Heart left ventricle (tissue), 16 donors: ENCODE measurements at regions not wholly inside any gene's neighbourhood (a gene's known extent, or its start where the extent isn't known, plus 50 kb on each side); places are given as distances from the start of the nearest gene placed in this dataset.

ENCODE experiments used
- ATAC-seq, 4 donors: fragments of 200-7000 bp; cut with Tn5 transposase; one replicate each; pipeline ENCODE4 v1.9.1; 2020 to 2022; ENCODE audit warnings: moderate library complexity in 4 of 4, mild to moderate bottlenecking in 3 of 4, moderate number of reproducible peaks in 1 of 4
- DNase-seq, 5 donors: peaks; one replicate each; pipeline ENCODE4 v3.0.0-alpha.2; 2020
- H3K27ac ChIP-seq, 12 donors: fragments of 200-600 bp; sonication (generic) in 4 of 12; one replicate each; pipeline versions ENCODE4 v1.5.0 to v1.8.0; 2016 to 2022; ENCODE audit warnings: mild to moderate bottlenecking in 2 of 12
- H3K27me3 ChIP-seq, 9 donors: fragments of 200-600 bp; sonication (generic) in 2 of 9; one replicate each; pipeline versions ENCODE4 v1.5.1 to v1.8.0; 2016 to 2022; ENCODE audit warnings: mild to moderate bottlenecking in 3 of 9
- H3K36me3 ChIP-seq, 9 donors: fragments of 200-600 bp; sonication (generic) in 2 of 9; one replicate each; pipeline versions ENCODE4 v1.5.0 to v1.8.0; 2018 to 2022; ENCODE audit warnings: mild to moderate bottlenecking in 2 of 9
- H3K4me1 ChIP-seq, 12 donors: fragments of 200-600 bp; sonication (generic) in 4 of 12; one replicate each; pipeline versions ENCODE4 v1.5.0 to v1.8.0; 2016 to 2022; ENCODE audit warnings: mild to moderate bottlenecking in 3 of 12
- H3K4me3 ChIP-seq, 12 donors: fragments of 200-600 bp; sonication (generic) in 4 of 12; one replicate each; pipeline versions ENCODE4 v1.5.0 to v1.8.0; 2017 to 2022; ENCODE audit warnings: mild to moderate bottlenecking in 9 of 12, moderate library complexity in 4 of 12
- H3K9me3 ChIP-seq, 12 donors: fragments of 200-600 bp; sonication (generic) in 4 of 12; one replicate each; pipeline versions ENCODE4 v1.5.0 to v1.8.0; 2016 to 2022; ENCODE audit warnings: mild to moderate bottlenecking in 1 of 12
- CTCF ChIP-seq, 12 donors: fragments of 200-600 bp; sonication (generic) in 4 of 12; IDR thresholded peaks; one replicate each; pipeline versions ENCODE4 v1.5.0 to v1.8.0; 2018 to 2022; ENCODE audit warnings: antibody characterized with exemption in 12 of 12, mild to moderate bottlenecking in 5 of 12
- POLR2A ChIP-seq, 2 donors: fragments of 450-650 bp; IDR thresholded peaks; one replicate each; pipeline ENCODE4 v1.6.1; 2017; ENCODE audit warnings: antibody characterized with exemption in 2 of 2, mild to moderate bottlenecking in 2 of 2, moderate library complexity in 2 of 2
- WGBS, 4 donors: extraction: QIAGEN DNeasy Blood & Tissue Kit in 2 of 4; methylation state at CpG; one replicate each; pipeline versions ENCODE4 v1.1.5 to v1.1.7; 2013 to 2018; 5-methylcytosine and 5-hydroxymethylcytosine counted together
- intact Hi-C, 10 donors: fragments of 100-400 bp; cut with DNase I; formaldehyde crosslinking; loops; one replicate each; pipeline versions ENCODE4 v1.11.1 to v1.14.2; 2022
- donor health status: ischemic (EF 13 %, LVEDD 7.1; RV severe dilation, severe dysfunction).
- donor health status: healthy with polysubstance abuse.
- donor health status: DM: no; HTN: yes; CAD: no.
- donor health status: DM: no; HTN: no; CAD: no.
- donor health status: ischemic (EF 25% LVEDD 6.9; RV normal size, moderate dysfunction).
- donor health status: ischemic (EF 25% LVEDD 5.7; RV mildly dilated, moderate dysfunction).
- donor health status: healthy.
- donor health status: DM: yes; HTN: yes; CAD: no.
- donor health status: ischemic (EF 35%, LVEDD 5.7; RV mildly dilated, moderate dysfunction).
- donor health status: nonischemic (EF 11% LVEDD 7.7; RV severe dilation, severe dysfunction).
- donor health status: DM: yes; HTN: yes; CAD: no.
- donor health status: PGD.
- donor health status: ischemic (EF 29% LVEDD 5.4; RV normal size, mild dysfunction).
- donor health status: nonischemic (EF 23%, LVEDD 6.1; RV moderate dilation, normal function).

- H3K9me3 ChIP-seq = peaks cover 0 to 8% (median 0%) of the 10 kb centered on the region in 12 donors
- WGBS, 4 donors = 83 to 90% (median 87%) methylated on average over 5 of the region's 5 CpGs
Measured at GRCh38 chr5:164844348-164844747, 1338.9 kb downstream of the MAT2B start.

GRCh38 chr5:164860896-164861295 lies 1355.5 kb downstream of the MAT2B start:
- H3K4me3 ChIP-seq = no peak overlapping the region
- DNase-seq (no peak), ATAC-seq (no peak)
- intact Hi-C loops = no loop called here
- H3K36me3 ChIP-seq = no peaks in the 10 kb centered on the region
- H3K27ac ChIP-seq = no peak overlapping the region
- no peaks in the 10 kb centered on the region for H3K4me1 ChIP-seq
- TF ChIP-seq CTCF (IDR thresholded peaks at IDR 0.05) = no peak
- no peak for TF ChIP-seq POLR2A (IDR thresholded peaks at IDR 0.05)
- 86 to 99% (median 90%) methylated on average over 2 of the region's 2 CpGs for WGBS, 4 donors
- H3K27me3 ChIP-seq = no peaks in the 10 kb centered on the region
- no peaks in the 10 kb centered on the region for H3K9me3 ChIP-seq

More at GRCh38 chr5:164844348-164844747, 1338.9 kb downstream of the MAT2B start:
- Histone ChIP-seq H3K27ac (no peak overlapping the region), H3K4me1 (no peaks in the 10 kb centered on the region), H3K36me3 (no peaks in the 10 kb centered on the region), H3K27me3 (no peaks in the 10 kb centered on the region), H3K4me3 (no peak overlapping the region)
- intact Hi-C loops = no loop called here
- DNase-seq (no peak), ATAC-seq (no peak)
- TF ChIP-seq CTCF (IDR thresholded peaks at IDR 0.05) (no peak), POLR2A (IDR thresholded peaks at IDR 0.05) (no peak)

- no peak overlapping the region for H3K27ac ChIP-seq
- H3K36me3 ChIP-seq = no peaks in the 10 kb centered on the region
- DNase-seq (no peak), ATAC-seq (no peak)
- H3K4me1 ChIP-seq = no peaks in the 10 kb centered on the region
- intact Hi-C loops = no loop called here
- H3K27me3 ChIP-seq = no peaks in the 10 kb centered on the region
- TF ChIP-seq POLR2A (IDR thresholded peaks at IDR 0.05) = no peak
- no peak for TF ChIP-seq CTCF (IDR thresholded peaks at IDR 0.05)
- H3K9me3 ChIP-seq = no peaks in the 10 kb centered on the region
- H3K4me3 ChIP-seq = no peak overlapping the region
- 63 to 70% (median 66%) methylated on average over 1 of the region's 1 CpG for WGBS, 4 donors
Measured at GRCh38 chr5:164861610-164862009, 1356.2 kb downstream of the MAT2B start.

GRCh38 chr5:164868761-164869160 lies 1363.3 kb downstream of the MAT2B start:
- Histone ChIP-seq H3K36me3 (no peaks in the 10 kb centered on the region), H3K9me3 (no peaks in the 10 kb centered on the region), H3K27ac (peak overlapping the region in 1 of 12 donors; percentile 40), H3K4me1 (no peaks in the 10 kb centered on the region), H3K4me3 (no peak overlapping the region), H3K27me3 (no peaks in the 10 kb centered on the region)
- TF ChIP-seq CTCF (IDR thresholded peaks at IDR 0.05) (no peak), POLR2A (IDR thresholded peaks at IDR 0.05) (no peak)
- intact Hi-C loops = no loop called here
- no peak for DNase-seq
- ATAC-seq = no peak
